ENCODE measurements at regions not wholly inside any gene's neighbourhood (a gene's known extent, or its start where the extent isn't known, plus 50 kb on each side); places are given as distances from the start of the nearest gene placed in this dataset.

- TF ChIP-seq CTCF (IDR thresholded peaks at IDR 0.05 in 4 of 5, conservative IDR thresholded peaks at IDR 0.05 in 1 of 5) (no peak), POLR2A (IDR thresholded peaks at IDR 0.05) (no peak)
Measured at GRCh38 chr18:5662586-5663090, 118.8 kb upstream of the EPB41L3 start.
